RWPE2 (cell line): ENCODE measurements at regions not wholly inside any gene's neighbourhood (a gene's known extent, or its start where the extent isn't known, plus 50 kb on each side); places are given as distances from the start of the nearest gene placed in this dataset.

Experiments used
- ATAC-seq: fragments of 200-7000 bp; cut with Tn5 transposase; 3 replicates; pipeline ENCODE4 v1.9.1; 2021; ENCODE audit warnings: low read depth
- DNase-seq: peaks from one replicate; pipeline ENCODE4 v3.0.0-alpha.2; 2020; ENCODE audit warnings: low spot score
- H3K27ac ChIP-seq: fragments of 450-650 bp; 2 replicates; pipeline ENCODE4 v1.5.1; 2017; ENCODE audit warnings: mild to moderate bottlenecking; ENCODE audit not compliant: poor library complexity, severe bottlenecking
- H3K27me3 ChIP-seq: fragments of 250-450 bp; sonication (Bioruptor Pico); 2 replicates; pipeline ENCODE4 v1.5.1; 2021; ENCODE audit warnings: mild to moderate bottlenecking, moderate library complexity; ENCODE audit not compliant: insufficient read depth, poor library complexity, severe bottlenecking
- H3K36me3 ChIP-seq: fragments of 250-450 bp; sonication (Bioruptor Pico); 2 replicates; pipeline ENCODE4 v1.5.1; 2020; ENCODE audit warnings: low read depth, mild to moderate bottlenecking, moderate library complexity
- H3K4me1 ChIP-seq: fragments of 250-450 bp; sonication (Bioruptor Pico); 2 replicates; pipeline ENCODE4 v1.5.1; 2021; ENCODE audit warnings: mild to moderate bottlenecking, moderate library complexity; ENCODE audit not compliant: insufficient read depth, poor library complexity, severe bottlenecking
- H3K4me3 ChIP-seq: fragments of 250-450 bp; sonication (Bioruptor Pico); 2 replicates; pipeline ENCODE4 v1.5.1; 2021; ENCODE audit warnings: mild to moderate bottlenecking, moderate library complexity; ENCODE audit not compliant: severe bottlenecking
- H3K9me3 ChIP-seq: fragments of 250-450 bp; sonication (Bioruptor Pico); 2 replicates; pipeline ENCODE4 v1.5.1; 2021; ENCODE audit warnings: mild to moderate bottlenecking, moderate library complexity; ENCODE audit not compliant: severe bottlenecking
- TF ChIP-seq, protein P1 (sequence below): fragments of 450-650 bp; IDR thresholded peaks from one replicate; pipeline ENCODE4 v1.5.1; 2017; ENCODE audit warnings: mild to moderate bottlenecking, moderate library complexity; ENCODE audit not compliant: poor library complexity, severe bottlenecking

DNA sequence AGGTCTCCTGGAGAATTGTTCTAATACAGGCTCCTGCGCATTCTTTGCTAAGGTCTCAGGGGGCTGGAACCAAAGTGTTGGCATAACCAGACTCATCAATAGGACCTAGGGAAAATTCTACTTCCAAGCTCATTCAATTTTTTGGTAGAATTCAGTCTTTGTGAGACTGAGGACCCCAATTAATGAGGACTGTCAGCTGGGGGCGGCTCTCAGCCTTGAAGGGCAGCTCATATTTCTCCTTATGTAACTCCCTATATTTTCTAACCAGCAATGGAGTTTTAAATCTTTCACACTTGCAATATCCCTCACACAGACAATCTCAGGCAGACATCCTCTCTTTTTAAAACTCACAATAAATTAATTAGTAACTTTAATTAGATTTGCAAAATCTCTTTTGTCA, 476.4 kb upstream of the LRFN5 start:
- TF ChIP-seq, protein P1, sequence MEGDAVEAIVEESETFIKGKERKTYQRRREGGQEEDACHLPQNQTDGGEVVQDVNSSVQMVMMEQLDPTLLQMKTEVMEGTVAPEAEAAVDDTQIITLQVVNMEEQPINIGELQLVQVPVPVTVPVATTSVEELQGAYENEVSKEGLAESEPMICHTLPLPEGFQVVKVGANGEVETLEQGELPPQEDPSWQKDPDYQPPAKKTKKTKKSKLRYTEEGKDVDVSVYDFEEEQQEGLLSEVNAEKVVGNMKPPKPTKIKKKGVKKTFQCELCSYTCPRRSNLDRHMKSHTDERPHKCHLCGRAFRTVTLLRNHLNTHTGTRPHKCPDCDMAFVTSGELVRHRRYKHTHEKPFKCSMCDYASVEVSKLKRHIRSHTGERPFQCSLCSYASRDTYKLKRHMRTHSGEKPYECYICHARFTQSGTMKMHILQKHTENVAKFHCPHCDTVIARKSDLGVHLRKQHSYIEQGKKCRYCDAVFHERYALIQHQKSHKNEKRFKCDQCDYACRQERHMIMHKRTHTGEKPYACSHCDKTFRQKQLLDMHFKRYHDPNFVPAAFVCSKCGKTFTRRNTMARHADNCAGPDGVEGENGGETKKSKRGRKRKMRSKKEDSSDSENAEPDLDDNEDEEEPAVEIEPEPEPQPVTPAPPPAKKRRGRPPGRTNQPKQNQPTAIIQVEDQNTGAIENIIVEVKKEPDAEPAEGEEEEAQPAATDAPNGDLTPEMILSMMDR: no peak
- Histone ChIP-seq H3K27me3 (peaks cover 20% of the 10 kb centered on the region), H3K4me1 (no peaks in the 10 kb centered on the region), H3K36me3 (no peaks in the 10 kb centered on the region), H3K27ac (no peak overlapping the region), H3K9me3 (no peaks in the 10 kb centered on the region), H3K4me3 (no peak overlapping the region)
- ATAC-seq (no peak), DNase-seq (no peak)

DNA sequence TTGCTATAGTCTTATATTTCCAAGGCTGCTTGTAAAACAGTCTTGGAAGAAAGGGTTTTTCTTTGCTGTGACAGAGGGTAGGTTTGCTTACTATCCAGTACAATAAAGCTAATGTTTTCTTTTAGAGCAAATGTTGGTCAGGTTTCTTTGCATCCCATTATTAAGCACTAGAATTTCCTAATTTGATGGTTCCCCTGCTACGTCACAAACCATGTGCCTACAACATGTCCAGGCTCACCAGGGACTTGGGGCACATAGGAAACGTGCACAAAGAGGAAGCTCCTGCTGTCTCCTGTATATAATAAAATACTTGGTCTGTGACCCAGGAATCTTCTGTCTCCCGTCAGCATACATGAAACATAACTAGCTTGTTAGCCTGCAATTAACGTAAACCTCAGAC, 486.3 kb upstream of the LRFN5 start:
- H3K27me3 ChIP-seq: peaks cover 17% of the 10 kb centered on the region
- H3K9me3 ChIP-seq: no peaks in the 10 kb centered on the region
- TF ChIP-seq, protein P1: no peak
- H3K36me3 ChIP-seq: no peaks in the 10 kb centered on the region
- no peak overlapping the region for H3K4me3 ChIP-seq
- DNase-seq (no peak), ATAC-seq (no peak)
- H3K27ac ChIP-seq: no peak overlapping the region
- H3K4me1 ChIP-seq: no peaks in the 10 kb centered on the region

DNA sequence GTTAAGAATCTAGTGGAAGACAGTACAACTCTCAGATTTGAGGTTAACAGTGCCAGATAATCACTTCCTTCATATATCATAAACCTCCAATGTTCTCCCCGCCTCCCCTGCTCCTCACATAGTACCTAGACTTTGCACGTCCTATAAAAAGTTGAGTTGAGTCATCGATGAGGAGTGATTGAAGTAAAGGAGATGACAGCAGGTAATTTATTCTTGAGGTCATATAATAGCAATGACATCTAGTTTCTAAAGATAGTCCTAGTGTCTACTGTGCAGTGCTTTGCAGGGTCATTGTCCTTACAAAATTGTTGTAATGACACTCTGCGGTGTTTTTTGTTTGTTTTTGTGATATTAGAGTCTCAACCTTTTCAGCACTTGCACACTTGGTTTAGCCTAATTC, 510.5 kb upstream of the LRFN5 start:
- TF ChIP-seq, protein P1: no peak
- H3K4me3 ChIP-seq: no peak overlapping the region
- ATAC-seq (no peak), DNase-seq (no peak)
- peaks cover 9% of the 10 kb centered on the region for H3K27me3 ChIP-seq
- no peaks in the 10 kb centered on the region for H3K9me3 ChIP-seq
- H3K36me3 ChIP-seq: no peaks in the 10 kb centered on the region
- H3K4me1 ChIP-seq: no peaks in the 10 kb centered on the region
- H3K27ac ChIP-seq: no peak overlapping the region

DNA sequence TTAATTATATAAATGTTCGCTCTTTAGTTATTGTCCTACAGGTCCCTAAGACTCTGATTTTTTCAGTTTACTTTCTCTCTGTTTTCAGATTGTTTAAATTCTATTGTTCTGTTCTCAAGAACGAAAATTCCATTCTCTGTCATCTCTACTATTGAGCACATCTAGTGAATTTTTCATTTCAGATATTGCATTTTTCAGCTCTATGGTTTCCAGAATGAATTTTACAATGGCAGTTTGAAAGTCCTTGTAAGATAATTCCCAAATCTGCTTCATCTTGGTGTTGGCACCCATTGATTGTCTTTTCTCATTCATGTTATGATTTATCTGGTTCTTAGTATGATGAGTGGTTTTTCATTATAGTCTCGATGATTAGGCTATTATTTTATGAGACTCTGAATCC, 519.6 kb upstream of the LRFN5 start:
- Histone ChIP-seq H3K27ac (no peak overlapping the region), H3K4me1 (no peaks in the 10 kb centered on the region), H3K9me3 (no peaks in the 10 kb centered on the region), H3K4me3 (no peak overlapping the region), H3K36me3 (no peaks in the 10 kb centered on the region), H3K27me3 (peaks cover 5% of the 10 kb centered on the region)
- TF ChIP-seq, protein P1: no peak
- ATAC-seq (no peak), DNase-seq (no peak)

DNA sequence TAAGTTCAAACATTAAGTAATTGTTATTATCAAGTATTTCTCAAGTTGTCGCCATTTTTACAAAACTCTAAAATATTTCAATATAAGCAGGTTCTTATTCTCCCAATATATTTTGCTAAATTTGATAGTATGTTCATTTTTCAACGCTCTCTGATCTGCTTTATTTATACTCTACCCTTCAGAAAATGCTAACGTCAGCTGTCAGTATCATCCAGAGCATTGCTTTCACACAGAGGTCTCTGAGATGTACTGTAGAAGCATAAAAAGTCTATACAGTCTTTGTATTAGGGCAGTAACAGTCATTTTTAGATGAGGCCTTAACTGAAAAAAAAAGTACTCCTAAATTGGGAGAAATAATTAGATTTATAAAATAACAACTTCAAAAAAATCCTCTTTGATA, 533.1 kb upstream of the LRFN5 start:
- Histone ChIP-seq H3K27me3 (peaks cover 13% of the 10 kb centered on the region), H3K4me3 (no peak overlapping the region), H3K9me3 (no peaks in the 10 kb centered on the region), H3K27ac (no peak overlapping the region), H3K4me1 (no peaks in the 10 kb centered on the region), H3K36me3 (no peaks in the 10 kb centered on the region)
- ATAC-seq (no peak), DNase-seq (no peak)
- TF ChIP-seq, protein P1: no peak
